MM.1S (cell line): ENCODE measurements at regions not wholly inside any gene's neighbourhood (a gene's known extent, or its start where the extent isn't known, plus 50 kb on each side); places are given as distances from the start of the nearest gene placed in this dataset.

Source experiments
- DNase-seq: peaks from one replicate; pipeline ENCODE4 v3.0.0-alpha.2; 2015
- H2AFZ ChIP-seq: fragments of 300-600 bp; sonication (generic); 2 replicates; pipeline ENCODE4 v1.6.0; 2016; ENCODE audit warnings: antibody characterized with exemption, low read length
- H3F3A ChIP-seq: fragments of 300-600 bp; sonication (generic); 2 replicates; pipeline ENCODE4 v1.6.1; 2016; ENCODE audit warnings: mild to moderate bottlenecking, antibody characterized with exemption, low read length, moderate library complexity, mixed read lengths; ENCODE audit not compliant: insufficient read depth
- H3K27ac ChIP-seq: fragments of 300-600 bp; sonication (generic); 2 replicates; pipeline ENCODE4 v1.5.1; 2016; ENCODE audit warnings: mild to moderate bottlenecking, low read length
- H3K27me3 ChIP-seq: fragments of 300-600 bp; sonication (generic); replicated peaks from 2 replicates; pipeline ENCODE4 v1.6.0; 2016; ENCODE audit warnings: low read length; ENCODE audit not compliant: insufficient read depth
- H3K36me3 ChIP-seq: fragments of 300-600 bp; sonication (generic); replicated peaks from 2 replicates; pipeline ENCODE4 v1.6.1; 2016; ENCODE audit warnings: mild to moderate bottlenecking, low read length, mixed read lengths; ENCODE audit not compliant: insufficient read depth
- H3K4me1 ChIP-seq: fragments of 300-600 bp; sonication (generic); 2 replicates; pipeline ENCODE4 v1.6.1; 2016; ENCODE audit warnings: low read length, mixed read lengths
- H3K4me2 ChIP-seq: fragments of 300-600 bp; sonication (generic); 2 replicates; pipeline ENCODE4 v1.6.0; 2016; ENCODE audit warnings: low read depth, low read length
- H3K4me3 ChIP-seq: fragments of 300-600 bp; sonication (generic); 2 replicates; pipeline ENCODE4 v1.5.1; 2016; ENCODE audit warnings: low read length, mixed read lengths
- H3K79me2 ChIP-seq: fragments of 300-600 bp; sonication (generic); 2 replicates; pipeline ENCODE4 v1.6.1; 2016; ENCODE audit warnings: mixed run types, low read length, mixed read lengths
- H3K9ac ChIP-seq: fragments of 300-600 bp; sonication (generic); 2 replicates; pipeline ENCODE4 v1.6.1; 2016; ENCODE audit warnings: low read length, mixed read lengths
- H3K9me2 ChIP-seq: fragments of 300-600 bp; sonication (generic); replicated peaks from 2 replicates; pipeline ENCODE4 v1.6.1; 2016; ENCODE audit warnings: mild to moderate bottlenecking, low read length, mixed read lengths; ENCODE audit not compliant: insufficient read depth
- H3K9me3 ChIP-seq: fragments of 300-600 bp; sonication (generic); replicated peaks from 2 replicates; pipeline ENCODE4 v1.6.1; 2016; ENCODE audit warnings: mild to moderate bottlenecking, low read length, mixed read lengths; ENCODE audit not compliant: insufficient read depth
- H4K20me1 ChIP-seq: fragments of 300-600 bp; sonication (generic); 2 replicates; pipeline ENCODE4 v1.6.1; 2016; ENCODE audit warnings: mild to moderate bottlenecking, low read length, moderate library complexity, mixed read lengths; ENCODE audit not compliant: insufficient read depth
- EZH2 ChIP-seq: fragments of 300-600 bp; sonication (generic); optimal IDR thresholded peaks from 2 replicates; pipeline ENCODE3; 2017; ENCODE audit warnings: low read depth, mild to moderate bottlenecking, antibody characterized with exemption, low read length, mixed read lengths
- EZH2phosphoT487 ChIP-seq: fragments of 300-600 bp; sonication (generic); IDR thresholded peaks from 2 replicates; pipeline ENCODE4 v1.6.1; 2018; ENCODE audit warnings: antibody characterized with exemption, low read length
- TF ChIP-seq, protein P1 (sequence below): fragments of 300-600 bp; sonication (generic); IDR thresholded peaks from 2 replicates; pipeline ENCODE4 v1.5.1; 2016; ENCODE audit warnings: antibody characterized with exemption, low read length, mixed read lengths

GRCh38 chr1:191025896-191026642 is 548.4 kb upstream of the BRINP3 start:
- no peak overlapping the region for H3K9ac ChIP-seq
- H3K79me2 ChIP-seq: no peaks in the 10 kb centered on the region
- no peaks in the 10 kb centered on the region for H3K9me2 ChIP-seq
- H4K20me1 ChIP-seq: no peaks in the 10 kb centered on the region
- H3K36me3 ChIP-seq: no peaks in the 10 kb centered on the region
- DNase-seq: no peak
- no peak overlapping the region for H3K27ac ChIP-seq
- H3K27me3 ChIP-seq: no peaks in the 10 kb centered on the region
- H3F3A ChIP-seq: no peaks in the 10 kb centered on the region
- no peak overlapping the region for H3K4me2 ChIP-seq
- H2AFZ ChIP-seq: no peak overlapping the region
- H3K4me3 ChIP-seq: no peak overlapping the region
- TF ChIP-seq EZH2 (no peak), EZH2phosphoT487 (no peak)
- TF ChIP-seq, protein P1, sequence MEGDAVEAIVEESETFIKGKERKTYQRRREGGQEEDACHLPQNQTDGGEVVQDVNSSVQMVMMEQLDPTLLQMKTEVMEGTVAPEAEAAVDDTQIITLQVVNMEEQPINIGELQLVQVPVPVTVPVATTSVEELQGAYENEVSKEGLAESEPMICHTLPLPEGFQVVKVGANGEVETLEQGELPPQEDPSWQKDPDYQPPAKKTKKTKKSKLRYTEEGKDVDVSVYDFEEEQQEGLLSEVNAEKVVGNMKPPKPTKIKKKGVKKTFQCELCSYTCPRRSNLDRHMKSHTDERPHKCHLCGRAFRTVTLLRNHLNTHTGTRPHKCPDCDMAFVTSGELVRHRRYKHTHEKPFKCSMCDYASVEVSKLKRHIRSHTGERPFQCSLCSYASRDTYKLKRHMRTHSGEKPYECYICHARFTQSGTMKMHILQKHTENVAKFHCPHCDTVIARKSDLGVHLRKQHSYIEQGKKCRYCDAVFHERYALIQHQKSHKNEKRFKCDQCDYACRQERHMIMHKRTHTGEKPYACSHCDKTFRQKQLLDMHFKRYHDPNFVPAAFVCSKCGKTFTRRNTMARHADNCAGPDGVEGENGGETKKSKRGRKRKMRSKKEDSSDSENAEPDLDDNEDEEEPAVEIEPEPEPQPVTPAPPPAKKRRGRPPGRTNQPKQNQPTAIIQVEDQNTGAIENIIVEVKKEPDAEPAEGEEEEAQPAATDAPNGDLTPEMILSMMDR: no peak
- no peaks in the 10 kb centered on the region for H3K9me3 ChIP-seq
- H3K4me1 ChIP-seq: no peaks in the 10 kb centered on the region

GRCh38 chr1:191026828-191027227 is 549.2 kb upstream of the BRINP3 start:
- TF ChIP-seq, protein P1: no peak
- TF ChIP-seq EZH2 (no peak), EZH2phosphoT487 (no peak)
- Histone ChIP-seq H4K20me1 (no peaks in the 10 kb centered on the region), H3K36me3 (no peaks in the 10 kb centered on the region), H3K4me3 (no peak overlapping the region), H3K4me2 (no peak overlapping the region), H3K9ac (no peak overlapping the region), H2AFZ (no peak overlapping the region), H3K9me3 (no peaks in the 10 kb centered on the region), H3K9me2 (no peaks in the 10 kb centered on the region), H3F3A (no peaks in the 10 kb centered on the region), H3K79me2 (no peaks in the 10 kb centered on the region), H3K27ac (no peak overlapping the region), H3K4me1 (no peaks in the 10 kb centered on the region), H3K27me3 (no peaks in the 10 kb centered on the region)
- DNase-seq: no peak

- Histone ChIP-seq H3K4me3 (no peak overlapping the region), H3F3A (no peaks in the 10 kb centered on the region), H3K79me2 (no peaks in the 10 kb centered on the region), H4K20me1 (no peaks in the 10 kb centered on the region), H3K9me2 (no peaks in the 10 kb centered on the region), H3K4me1 (no peaks in the 10 kb centered on the region), H3K27me3 (no peaks in the 10 kb centered on the region), H3K27ac (no peak overlapping the region), H3K4me2 (no peak overlapping the region), H3K36me3 (no peaks in the 10 kb centered on the region), H3K9me3 (no peaks in the 10 kb centered on the region), H3K9ac (no peak overlapping the region), H2AFZ (no peak overlapping the region)
- DNase-seq: no peak
- no peak for TF ChIP-seq EZH2phosphoT487
- TF ChIP-seq, protein P1: no peak
- TF ChIP-seq EZH2: no peak
Measured at GRCh38 chr1:191034132-191034531, 556.5 kb upstream of the BRINP3 start.
